PFSK-1 (cell line): ENCODE measurements at regions not wholly inside any gene's neighbourhood (a gene's known extent, or its start where the extent isn't known, plus 50 kb on each side); places are given as distances from the start of the nearest gene placed in this dataset.

ENCODE experiments used
- POLR2AphosphoS5 ChIP-seq: IDR thresholded peaks from 2 replicates; pipeline ENCODE4 v1.6.1; 2012; ENCODE audit warnings: low read depth, mild to moderate bottlenecking, control low read depth, low read length, moderate library complexity
- REST ChIP-seq, 2 experiments: IDR thresholded peaks; 2 replicates each; pipeline versions ENCODE4 v1.6.1 to v1.8.0; 2011 to 2012; ENCODE audit warnings: low read depth in 2 of 2, low read length in 2 of 2, control low read depth in 1 of 2, inconsistent platforms in 1 of 2, mild to moderate bottlenecking in 1 of 2, moderate library complexity in 1 of 2; ENCODE audit not compliant: insufficient read depth in 1 of 2
- SIN3A ChIP-seq: IDR thresholded peaks from 2 replicates; pipeline ENCODE4 v1.6.1; 2012; ENCODE audit warnings: mild to moderate bottlenecking, low read length, moderate library complexity, borderline replicate concordance; ENCODE audit not compliant: insufficient read depth
- TAF1 ChIP-seq: IDR thresholded peaks from 2 replicates; pipeline ENCODE4 v1.6.1; 2012; ENCODE audit warnings: low read length, control low read depth, borderline replicate concordance; ENCODE audit not compliant: insufficient read depth

GRCh38 chr6:91075244-91075976 lies 488.5 kb upstream of the MAP3K7 start:
- TF ChIP-seq REST (IDR thresholded peaks at IDR 0.05; ENCODE audit: insufficient read depth in 1 of 2, low read depth in 2 of 2, low read length in 2 of 2) (no peak), TAF1 (no peak), POLR2AphosphoS5 (no peak), SIN3A (no peak)
